ENCODE measurements at regions not wholly inside any gene's neighbourhood (a gene's known extent, or its start where the extent isn't known, plus 50 kb on each side); places are given as distances from the start of the nearest gene placed in this dataset.

- Histone ChIP-seq H3K27me3 (replicated peaks in 1 of 2; ENCODE audit: control insufficient read depth in 2 of 2, insufficient read depth in 2 of 2, low read length in 1 of 2) (no peaks in the 10 kb centered on the region), H3K27ac (ENCODE audit: control insufficient read depth, insufficient read depth) (no peak overlapping the region), H3K9ac (ENCODE audit: control insufficient read depth, insufficient read depth, low read length) (no peak overlapping the region), H3K79me2 (ENCODE audit: control insufficient read depth, insufficient read depth, low read length) (no peaks in the 10 kb centered on the region), H3K4me1 (ENCODE audit: control insufficient read depth, insufficient read depth, low read length) (no peaks in the 10 kb centered on the region), H3K4me3 (no peak overlapping the region), H3K36me3 (ENCODE audit: control insufficient read depth in 2 of 2, insufficient read depth in 2 of 2, low read length in 1 of 2) (no peaks in the 10 kb centered on the region), H3K4me2 (ENCODE audit: control insufficient read depth, insufficient read depth) (no peak overlapping the region), H3K9me3 (replicated peaks; ENCODE audit: control insufficient read depth, insufficient read depth, low read length) (no peaks in the 10 kb centered on the region), H2AFZ (ENCODE audit: control insufficient read depth, low read depth, low read length) (no peak overlapping the region), H4K20me1 (ENCODE audit: control insufficient read depth, insufficient read depth) (no peaks in the 10 kb centered on the region)
- FAIRE-seq (no peak), DNase-seq (ENCODE audit: low read depth, low spot score) (no peak), ATAC-seq (no peak)
- WGBS (ENCODE audit: insufficient coverage, insufficient replicate concordance, low lambda C conversion rate, missing lambda C conversion rate), result 0% methylated on average over 2 of the region's 2 CpGs
- RAD21 ChIA-PET (ENCODE audit: unreplicated experiment), result no interaction called here
- CTCF ChIA-PET, result no interaction called here
- SMC1A ChIA-PET (ENCODE audit: uncharacterized antibody, unreplicated experiment), result no interaction called here
- TF ChIP-seq RCOR1 (conservative IDR thresholded peaks at IDR 0.05; ENCODE audit: low read depth, low read length) (no peak), ATF3 (IDR thresholded peaks at IDR 0.05; ENCODE audit: borderline replicate concordance, extremely low read depth, low read depth, low read length) (no peak), E2F8 (IDR thresholded peaks at IDR 0.05; ENCODE audit: low read depth, partially characterized antibody) (no peak), POLR2AphosphoS5 (IDR thresholded peaks at IDR 0.05; ENCODE audit: low read length) (no peak), BMI1 (IDR thresholded peaks at IDR 0.05; ENCODE audit: borderline replicate concordance) (no peak), BRCA1 (IDR thresholded peaks at IDR 0.05; ENCODE audit: low read depth, low read length) (no peak)
- no TSS peak for BruUV-seq (replicated peaks)
- in situ Hi-C loops (cut with MboI) (no loop called here), intact Hi-C loops (cut with micrococcal nuclease; ENCODE audit: unreplicated experiment) (no loop called here)
- POLR2A ChIA-PET, result no interaction called here
These were observed 172.3 kb upstream of the TRPC5 start for GRCh38 chrX:112254896-112255295.

All from GM12878 (cell line).